Activated T-cell treated with anti-CD3 and anti-CD28 coated beads, Interleukin-2, amount 50 U/mL, for 1 hour (primary cell): ENCODE measurements at regions not wholly inside any gene's neighbourhood (a gene's known extent, or its start where the extent isn't known, plus 50 kb on each side); places are given as distances from the start of the nearest gene placed in this dataset.
"Not testable (repeated sequence)": the region's sequence is repeated elsewhere in the genome, so short reads cannot be mapped to it uniquely, and the experiment has no call there.

Experiments used
- DNase-seq: peaks from one replicate; pipeline ENCODE4 v3.0.0-alpha.2; 2020

DNA sequence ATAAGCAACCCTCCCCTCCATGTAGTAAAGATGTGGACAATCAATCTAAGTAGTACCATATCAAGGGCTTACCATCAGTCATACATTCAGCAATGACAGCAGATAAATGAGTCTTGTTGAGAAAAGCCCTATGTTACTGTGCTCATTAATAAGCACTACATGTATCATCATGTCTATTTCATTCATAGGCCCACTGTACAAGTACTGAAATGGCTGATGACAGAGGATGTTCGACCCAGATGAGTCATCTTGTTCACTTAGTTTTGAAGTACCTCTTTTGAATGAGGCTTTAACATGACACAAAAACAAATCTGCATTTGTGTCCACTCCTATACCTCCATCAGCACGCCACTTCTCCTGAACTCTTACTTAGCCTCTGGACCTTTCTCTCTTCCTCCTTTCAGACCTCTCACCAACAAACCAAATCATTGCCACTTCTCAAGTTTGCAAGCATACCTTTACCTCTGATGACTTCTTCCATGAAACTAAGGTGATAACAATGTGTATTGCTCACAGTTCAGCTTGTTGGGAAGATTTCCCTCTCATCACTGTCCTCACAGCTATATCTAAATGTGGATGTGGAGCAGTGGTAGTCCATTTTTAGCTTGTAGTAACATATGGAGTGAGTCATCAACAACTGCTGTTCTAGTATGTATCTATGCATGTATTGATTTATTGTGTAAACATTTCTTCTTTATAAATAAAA, 921.0 kb upstream of the SLC39A10 start:
- DNase-seq: no peak

DNA sequence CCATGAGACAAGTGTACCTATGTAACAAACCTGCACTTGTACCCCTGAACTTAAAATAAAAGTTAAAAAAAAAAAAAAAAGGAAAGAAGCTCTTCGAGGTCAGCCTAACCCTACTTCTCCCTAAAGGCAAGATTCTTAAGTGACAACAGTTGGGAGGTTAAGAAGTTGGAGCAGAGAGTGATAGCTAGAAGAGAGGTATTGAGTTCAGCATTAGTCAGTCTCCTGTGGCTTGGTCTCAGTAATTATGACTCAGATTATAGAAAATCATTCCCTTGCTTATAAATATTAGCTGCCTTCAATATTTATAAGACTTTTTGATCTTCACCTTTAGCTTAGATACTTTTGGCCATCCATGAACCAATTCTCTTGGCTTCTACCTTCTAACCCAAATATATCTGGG, 926.8 kb upstream of the SLC39A10 start:
- no peak for DNase-seq

DNA sequence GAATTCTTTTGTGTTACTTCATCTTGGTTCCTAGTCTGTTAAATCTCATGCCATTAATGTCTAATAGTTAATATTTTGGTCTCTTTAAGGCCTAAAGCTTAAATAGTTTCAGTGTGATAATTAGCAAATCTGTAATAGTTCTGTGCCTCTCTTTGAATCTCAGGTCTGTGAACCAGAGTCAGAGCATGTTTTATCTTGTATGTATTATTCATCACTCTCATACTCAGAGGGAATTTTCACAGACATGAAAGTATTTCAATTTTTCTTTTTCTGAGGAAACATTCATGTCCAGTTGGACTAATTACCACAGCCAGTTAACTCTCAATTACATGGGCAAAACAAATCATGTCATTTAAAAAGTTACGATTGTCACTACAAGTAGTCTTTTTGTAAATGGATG, 931.9 kb upstream of the SLC39A10 start:
- DNase-seq: no peak

DNA sequence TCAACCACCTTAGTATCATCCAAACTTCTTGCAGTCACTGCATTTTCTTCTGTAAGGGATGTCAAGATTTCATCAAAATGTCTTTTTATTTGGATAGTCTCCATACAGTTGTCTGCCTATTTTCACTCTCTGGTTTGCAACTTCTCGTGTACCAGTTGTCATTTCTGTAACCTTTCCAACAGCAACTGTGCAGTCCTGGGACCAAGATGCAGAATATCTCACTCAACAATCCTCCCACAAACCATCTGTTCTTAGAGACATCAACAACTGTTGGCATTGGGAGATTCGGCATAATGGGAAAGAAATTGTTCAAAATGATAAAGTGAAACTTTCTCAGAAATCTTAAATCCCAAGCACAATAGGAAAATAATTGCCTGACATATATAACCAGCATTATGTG, 933.6 kb upstream of the SLC39A10 start:
- DNase-seq: no peak

DNA sequence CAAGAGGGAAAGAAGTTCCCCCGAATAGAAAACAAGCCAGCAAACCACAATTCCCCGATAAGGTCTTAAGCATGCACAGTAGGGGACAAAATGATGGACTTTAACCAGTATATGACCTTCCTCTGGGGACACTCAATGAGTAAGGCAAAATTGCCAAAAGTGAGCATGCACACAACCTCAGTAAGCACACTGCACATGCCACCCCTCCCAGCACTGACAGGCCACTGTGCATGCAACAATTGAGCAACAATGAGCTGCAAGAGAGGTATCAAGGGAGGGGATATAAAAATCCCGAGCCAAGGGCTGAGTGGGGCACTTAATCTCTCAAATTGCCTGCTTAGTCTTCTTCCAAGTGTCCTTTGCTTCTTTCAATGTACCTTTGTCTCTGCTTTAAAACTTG, 935.8 kb upstream of the SLC39A10 start:
- no peak for DNase-seq

DNA sequence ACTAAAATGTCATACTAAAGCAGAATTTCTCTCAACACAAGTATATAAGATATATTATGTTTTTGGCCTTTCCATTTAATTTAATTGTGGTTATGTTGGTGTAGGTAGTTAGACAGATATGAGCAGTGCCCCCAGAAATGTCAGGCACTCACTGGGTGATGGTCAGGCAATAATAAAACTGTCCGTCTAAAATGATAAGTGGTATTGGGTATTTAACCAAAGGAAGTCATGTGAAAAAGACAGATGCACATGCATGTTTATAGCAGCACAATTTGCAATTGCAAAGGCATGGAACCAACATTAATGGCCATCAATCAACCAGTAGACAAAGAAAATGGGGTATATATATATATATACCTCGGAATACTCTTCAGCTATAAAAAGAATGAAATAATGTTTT, 936.6 kb upstream of the SLC39A10 start:
- no peak for DNase-seq

DNA sequence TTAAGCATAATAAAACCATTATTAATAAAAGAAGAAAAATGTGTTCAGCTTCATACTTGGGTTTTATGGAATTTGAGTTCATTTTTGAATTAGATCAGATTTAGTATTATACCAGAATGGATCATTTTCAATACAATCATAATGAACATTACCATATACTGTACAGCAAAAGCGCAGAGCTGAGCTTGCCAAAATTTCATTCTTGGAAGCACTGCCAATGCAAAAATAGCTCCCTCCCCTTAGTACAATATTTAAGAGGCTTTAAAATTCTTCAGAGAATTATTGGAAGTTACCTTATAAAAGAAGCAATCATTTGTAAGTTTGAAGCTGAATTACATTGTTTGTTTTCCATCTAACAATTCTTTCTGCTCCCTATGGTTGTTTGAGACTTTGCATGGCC, 938.1 kb upstream of the SLC39A10 start:
- DNase-seq: no peak

DNA sequence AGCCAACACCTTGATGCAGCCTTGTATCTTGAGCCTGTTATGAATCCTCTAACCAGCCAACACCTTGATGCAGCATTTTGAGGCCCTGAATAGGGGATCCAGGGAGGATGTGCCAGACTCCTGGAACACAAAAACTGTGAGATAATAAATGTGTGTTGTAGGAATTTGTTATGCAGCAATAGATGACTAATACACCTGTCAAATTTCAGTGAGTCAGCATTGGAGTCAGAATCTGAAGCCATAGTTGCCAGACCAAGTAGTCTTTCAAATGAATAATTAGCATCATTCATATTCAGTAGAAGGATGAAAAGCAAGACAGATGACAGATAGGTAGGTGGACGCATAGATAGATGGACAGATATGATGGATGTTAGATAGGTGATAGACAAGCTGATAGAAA, 942.5 kb upstream of the SLC39A10 start:
- DNase-seq: no peak

DNA sequence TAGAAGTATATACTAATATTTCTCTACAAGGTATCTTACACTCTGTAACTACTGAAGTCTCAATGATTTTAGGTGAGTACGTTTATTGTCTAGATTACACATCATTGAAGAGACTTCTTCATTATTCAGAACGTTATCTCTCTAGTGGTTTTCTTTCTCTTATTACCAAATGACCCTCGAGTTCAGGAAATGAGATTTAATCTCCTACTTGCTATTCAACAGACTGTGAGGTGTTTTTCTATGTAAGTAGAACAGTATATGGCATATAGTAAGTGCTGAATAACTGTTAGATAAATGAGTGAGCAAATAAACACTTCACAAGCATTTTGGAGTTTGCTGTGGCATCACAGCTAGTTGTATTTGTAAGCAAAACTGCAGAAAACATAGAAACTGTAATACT, 947.2 kb upstream of the SLC39A10 start:
- no peak for DNase-seq

DNA sequence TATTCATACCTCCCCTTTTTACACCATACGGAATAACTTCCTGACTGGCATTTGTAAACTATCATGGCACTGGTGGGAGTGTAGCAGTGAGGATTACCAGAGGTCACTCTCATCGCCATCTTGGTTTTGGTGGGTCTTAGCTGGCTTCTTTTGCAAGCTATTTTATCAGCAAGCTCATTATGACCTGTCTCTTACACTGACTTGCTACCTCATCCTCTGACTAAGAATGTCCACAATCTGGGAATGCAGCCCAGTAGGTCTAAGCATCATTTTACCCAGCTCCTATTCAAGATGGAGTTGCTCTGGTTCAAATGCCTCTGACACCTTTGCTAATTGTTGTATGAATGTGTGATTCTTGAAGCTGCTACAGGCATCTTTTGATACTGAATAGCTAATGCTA, 950.8 kb upstream of the SLC39A10 start:
- no peak for DNase-seq

DNA sequence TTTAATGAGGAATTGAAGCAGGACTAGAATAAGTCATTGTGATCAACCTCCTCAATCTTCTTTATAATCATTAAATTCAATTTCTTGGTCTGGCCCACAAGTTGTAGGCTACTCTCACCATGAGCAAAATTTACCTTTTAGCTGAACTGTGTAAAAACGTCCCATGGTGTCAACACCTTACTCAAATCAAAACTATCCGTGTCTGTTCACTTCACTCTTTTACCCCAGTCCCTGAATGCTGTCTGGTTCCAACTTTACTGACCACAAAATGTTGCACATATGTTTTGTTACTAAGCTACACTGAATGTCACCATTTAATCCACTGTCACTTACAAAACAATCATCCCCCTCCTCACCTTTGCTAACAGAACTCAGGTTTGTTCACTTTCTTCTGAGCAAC, 951.6 kb upstream of the SLC39A10 start:
- DNase-seq: no peak

DNA sequence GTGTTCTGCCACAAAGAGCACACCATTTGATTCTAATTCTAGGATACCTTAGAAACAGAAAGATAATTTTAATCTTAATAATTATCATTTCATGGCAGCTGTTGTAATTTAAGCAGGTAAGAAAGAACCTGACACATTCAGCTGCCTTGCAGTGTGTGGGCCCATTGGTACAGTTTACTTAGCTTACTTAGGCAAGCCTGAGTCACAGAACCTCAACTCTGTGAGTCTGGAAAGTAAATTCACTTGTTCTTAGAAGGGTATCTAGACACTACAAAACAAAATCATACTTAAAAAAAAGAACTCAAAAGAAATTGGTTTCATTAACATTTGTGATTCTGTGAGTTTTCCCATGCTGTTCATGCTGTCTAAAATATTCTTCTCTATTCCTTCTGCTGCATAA, 956.3 kb upstream of the SLC39A10 start:
- no peak for DNase-seq

DNA sequence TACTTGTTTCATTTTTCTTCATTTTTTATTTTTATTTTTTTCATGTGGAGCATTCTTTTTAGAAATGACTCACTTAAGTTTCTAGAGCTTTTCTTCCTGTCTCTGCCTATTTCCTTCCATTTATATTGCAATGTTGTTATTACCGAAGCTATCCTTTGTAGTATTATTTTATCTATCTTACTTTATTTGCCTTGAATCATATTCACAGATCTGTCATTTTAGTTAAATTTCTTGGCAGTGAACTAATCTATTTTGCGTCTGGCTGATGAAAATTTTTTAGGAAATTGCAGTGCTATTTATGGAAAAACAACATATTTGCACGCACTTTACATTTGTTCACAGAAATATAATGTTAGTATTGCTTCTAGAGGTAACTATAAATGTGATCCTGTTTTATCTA, 956.9 kb upstream of the SLC39A10 start:
- DNase-seq: no peak

DNA sequence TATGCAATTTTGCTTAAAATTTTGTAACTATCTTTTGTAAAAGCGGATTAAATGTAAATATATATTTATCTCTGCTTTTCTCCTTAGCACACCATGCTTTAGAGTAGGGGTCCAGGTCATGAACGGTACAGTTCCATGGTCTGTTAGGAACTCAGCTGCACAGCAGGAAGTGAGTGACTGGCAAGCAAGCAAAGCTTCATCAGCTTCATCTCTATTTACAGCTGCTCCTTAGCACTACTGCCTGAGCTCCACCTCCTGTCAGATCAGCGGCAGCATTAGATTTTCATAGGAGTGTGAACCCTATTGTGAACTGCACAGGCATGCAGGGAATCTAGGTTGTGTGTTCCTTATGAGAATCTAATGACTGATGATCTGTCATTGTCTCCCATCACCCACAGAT, 959.0 kb upstream of the SLC39A10 start:
- DNase-seq: no peak

DNA sequence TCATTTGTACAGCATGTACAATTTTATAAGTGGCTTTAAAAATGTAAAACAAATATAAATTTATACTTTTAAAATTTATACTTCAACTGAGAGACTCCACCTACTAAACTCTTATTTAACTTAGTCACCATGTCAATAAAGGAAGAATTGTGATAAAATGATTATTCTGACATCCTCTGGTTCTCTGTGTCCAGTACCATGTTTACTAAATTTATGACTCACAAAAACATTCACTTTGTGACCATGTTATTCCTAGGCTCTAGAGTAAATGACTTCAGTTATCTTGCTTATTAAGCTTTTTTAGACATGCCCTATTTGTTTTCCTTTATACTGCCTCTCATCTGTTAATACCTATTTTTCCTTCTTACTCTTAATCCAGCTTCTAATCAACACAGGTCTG, 959.6 kb upstream of the SLC39A10 start:
- DNase-seq: no peak

DNA sequence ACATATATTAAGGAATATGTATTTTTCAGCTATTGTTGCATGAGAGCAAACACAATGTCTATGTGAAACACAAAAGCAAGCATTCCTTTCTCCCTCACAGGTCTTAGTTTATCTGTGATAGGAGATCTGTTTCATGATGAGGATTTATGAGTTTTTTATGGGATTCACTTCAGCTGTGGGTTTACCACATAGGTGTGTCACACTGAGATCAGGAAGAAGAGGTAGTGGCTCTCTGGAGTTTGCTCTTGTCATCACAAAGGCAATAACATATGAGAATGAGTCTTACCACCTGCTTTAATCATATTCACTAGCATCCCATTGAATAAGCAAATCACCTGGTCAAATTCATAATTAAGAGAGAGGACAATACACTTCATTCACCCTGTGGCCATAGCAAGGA, 960.3 kb upstream of the SLC39A10 start:
- DNase-seq: no peak

DNA sequence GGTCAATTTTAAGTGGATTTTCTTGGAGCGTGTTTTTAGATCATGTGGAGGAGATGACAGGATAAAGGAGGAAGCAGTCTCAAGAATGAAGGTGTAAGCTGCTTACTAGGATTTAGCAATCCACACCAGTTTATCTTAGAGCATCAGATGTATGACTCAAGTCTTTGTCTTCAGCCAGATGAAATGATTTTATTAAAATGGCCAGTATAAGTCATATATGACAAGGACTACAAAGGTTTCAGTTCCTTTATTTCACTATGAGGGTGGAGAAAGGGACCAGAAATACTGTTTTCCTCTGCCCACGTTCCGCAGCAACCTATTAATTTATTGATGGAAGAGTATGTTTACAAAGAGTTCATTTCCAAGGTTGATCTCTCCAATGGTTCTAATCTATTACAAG, 970.5 kb upstream of the SLC39A10 start:
- DNase-seq: no peak

DNA sequence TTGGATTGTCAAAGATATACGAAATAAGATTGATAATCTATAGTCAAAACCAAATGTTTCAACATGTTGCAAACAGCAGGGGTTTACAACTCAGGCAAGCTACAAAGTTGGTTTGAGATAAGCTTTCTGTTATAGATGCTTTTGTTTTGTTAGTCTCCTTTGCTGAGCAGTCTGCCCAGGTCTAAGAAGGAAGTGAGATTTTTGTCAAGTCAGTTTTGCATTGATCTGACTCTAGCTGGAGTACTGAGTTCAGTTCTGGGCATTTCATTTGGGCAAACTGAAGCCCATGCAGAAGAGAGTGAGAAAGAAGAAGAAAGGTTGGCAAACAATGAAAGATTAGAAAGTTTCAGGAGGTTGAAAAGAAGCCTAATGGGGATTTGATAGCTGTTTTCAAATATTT, 983.0 kb upstream of the SLC39A10 start:
- no peak for DNase-seq

DNA sequence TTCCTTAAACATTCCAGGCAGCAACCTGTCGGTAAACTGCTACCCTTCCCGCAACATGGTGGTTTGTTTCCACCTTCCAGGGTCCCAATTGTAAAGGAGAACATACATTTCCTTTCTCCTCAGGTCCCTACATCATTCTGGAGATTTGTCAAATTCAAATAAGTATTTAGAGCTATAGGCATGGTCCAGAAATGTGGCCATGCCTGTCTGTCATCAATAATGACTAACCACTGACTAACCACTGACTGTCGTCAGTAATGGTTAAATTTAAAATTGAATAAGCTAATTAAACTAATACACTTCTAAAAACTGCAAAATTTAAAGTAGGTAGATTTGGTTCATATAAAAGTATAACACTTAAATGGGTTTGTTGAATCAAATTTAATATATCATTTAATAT, 984.0 kb upstream of the SLC39A10 start:
- no peak for DNase-seq

DNA sequence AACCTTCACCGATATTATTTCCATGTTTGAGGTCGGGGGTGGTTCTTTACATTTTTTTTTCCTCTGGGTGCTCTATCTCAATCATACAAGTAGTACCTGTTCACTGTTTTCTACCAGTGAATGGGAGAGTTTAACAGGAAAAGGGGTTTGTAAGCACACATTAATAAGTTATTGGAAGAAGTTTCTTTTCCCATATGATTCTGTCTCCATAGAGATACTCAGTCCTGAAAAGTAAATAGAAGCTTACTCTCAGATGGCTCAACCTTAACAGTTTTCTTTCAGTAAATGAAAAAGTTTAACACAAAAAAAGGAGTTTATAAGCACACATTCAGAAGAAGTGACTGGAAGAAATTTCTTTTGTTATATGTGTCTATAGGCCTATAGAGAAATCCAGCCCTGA, 995.6 kb upstream of the SLC39A10 start:
- no peak for DNase-seq

DNA sequence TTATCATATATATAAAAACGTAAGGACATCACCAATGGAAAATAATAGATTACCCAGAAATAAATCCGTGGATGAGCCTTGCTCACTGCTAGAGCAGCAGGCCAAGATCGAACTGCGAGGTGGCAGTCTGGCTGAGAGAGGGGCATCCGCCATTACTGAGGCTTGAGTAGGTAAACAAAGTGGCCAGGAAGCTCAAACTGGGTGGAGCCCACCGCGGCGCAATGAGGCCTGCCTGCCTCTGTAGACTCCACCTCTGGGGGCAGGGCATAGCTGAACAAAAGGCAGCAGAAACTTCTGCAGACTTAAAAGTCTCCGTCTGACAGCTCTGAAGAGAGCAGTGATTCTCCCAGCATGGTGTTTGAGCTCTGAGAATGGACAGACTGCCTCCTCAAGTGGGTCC, 1018.0 kb upstream of the SLC39A10 start:
- DNase-seq: not testable (repeated sequence)

DNA sequence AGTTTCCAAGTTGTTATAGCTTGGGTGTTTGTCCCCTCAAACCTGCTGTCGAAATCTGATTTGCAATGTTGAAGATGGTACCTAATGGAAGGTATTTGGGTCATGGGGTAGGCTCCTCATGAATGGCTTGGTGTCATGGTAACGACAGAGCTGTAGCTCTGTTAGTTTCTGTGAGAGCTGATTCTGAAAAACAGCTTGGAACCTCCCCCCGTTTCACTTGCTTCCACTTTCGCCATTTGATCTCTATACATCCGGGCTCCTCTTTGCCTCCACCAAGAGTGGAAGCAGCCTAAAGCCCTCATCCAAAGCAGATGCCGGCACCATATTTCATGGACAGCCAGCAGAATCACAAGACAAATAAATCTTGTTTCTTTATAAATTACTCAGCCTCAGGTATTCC, 1035.1 kb upstream of the SLC39A10 start:
- DNase-seq: no peak

DNA sequence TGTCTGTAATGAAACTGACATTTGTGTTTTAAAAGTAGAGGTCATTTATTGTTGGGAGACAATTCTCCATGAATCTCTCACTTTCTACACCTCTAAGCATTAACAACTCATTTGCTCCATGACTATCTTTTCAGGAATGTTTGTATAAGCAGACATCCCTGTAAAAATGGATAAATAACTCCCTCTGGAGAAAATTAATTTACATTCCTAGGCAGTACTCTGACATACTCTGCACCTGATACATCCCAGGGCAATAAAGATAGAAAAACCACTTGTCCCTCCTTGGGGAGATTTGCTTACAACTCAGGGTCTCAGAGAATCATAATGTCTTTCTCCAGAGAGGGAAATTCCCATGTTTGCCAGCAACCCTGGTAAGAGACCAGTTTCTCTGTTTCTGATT, 1037.7 kb upstream of the SLC39A10 start:
- no peak for DNase-seq

DNA sequence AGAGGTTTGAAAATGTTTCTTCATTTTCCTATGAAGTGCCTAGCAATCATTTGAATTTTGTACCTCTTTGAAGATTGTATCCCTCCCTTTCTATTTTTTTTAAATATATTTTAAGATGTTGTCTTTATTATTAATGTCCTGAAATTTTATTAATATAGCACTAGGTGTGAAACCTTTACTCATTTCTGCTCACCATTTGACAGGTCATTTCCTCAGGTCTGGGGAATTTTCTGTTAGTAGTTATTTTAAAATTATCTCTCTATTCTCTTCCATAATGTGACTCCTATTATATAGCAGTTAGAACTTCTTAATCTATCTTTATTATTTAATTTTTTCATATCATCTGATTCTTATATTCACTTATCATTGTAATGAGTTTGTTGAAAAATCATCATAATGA, 1038.6 kb upstream of the SLC39A10 start:
- DNase-seq: no peak

DNA sequence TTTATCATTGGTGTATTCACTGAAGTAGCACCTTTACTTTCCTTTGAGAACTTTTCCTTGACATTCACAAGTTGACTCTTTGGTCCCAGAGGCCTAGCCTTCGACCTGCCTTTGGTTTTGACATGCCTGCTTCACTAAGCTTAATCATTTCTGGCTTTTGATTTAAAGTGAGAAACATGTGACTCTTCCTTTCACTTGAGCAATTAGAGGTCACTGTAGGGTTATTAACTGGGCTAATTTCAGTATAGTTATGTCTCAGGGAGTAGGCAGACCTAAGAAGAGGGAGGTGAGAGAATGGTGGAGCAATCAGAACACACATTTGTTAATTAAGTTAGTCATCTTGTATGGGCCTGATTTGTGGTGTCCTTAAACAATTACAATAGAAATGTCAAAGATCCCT, 1040.7 kb upstream of the SLC39A10 start:
- DNase-seq: no peak

DNA sequence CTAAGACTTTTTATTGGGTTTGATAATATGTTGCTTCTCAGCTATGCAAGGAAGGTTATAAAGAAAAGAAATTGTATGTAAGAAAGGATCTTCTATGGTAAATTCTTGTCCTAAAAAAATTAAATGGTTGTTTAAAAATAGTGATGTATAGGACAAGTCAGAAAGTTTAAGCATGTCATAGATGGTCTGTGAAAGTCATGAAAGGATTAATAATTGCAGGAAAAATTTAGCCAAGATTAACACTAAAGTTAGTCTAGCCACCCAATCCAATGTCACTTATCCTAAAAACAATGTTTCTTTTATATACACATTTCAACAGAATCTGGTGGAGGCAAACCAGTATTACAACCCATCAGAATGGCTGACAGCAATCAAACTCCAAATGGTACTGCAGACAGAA, 1046.7 kb upstream of the SLC39A10 start:
- DNase-seq: no peak
